Osteoblast (primary cell): ENCODE measurements at regions not wholly inside any gene's neighbourhood (a gene's known extent, or its start where the extent isn't known, plus 50 kb on each side); places are given as distances from the start of the nearest gene placed in this dataset.

Experiments used
- DNase-seq: peaks from one replicate; pipeline ENCODE4 v3.0.0; 2011; ENCODE audit warnings: low spot score, mixed read lengths; ENCODE audit not compliant: insufficient read length; ENCODE audit errors: missing footprints
- H2AFZ ChIP-seq: 2 replicates; pipeline ENCODE4 v1.6.0; 2011; ENCODE audit warnings: mild to moderate bottlenecking, low read length
- H3K27ac ChIP-seq: 2 replicates; pipeline ENCODE4 v1.5.1; 2011; ENCODE audit warnings: mild to moderate bottlenecking, low read depth, low read length, moderate library complexity
- H3K27me3 ChIP-seq: 2 replicates; pipeline ENCODE4 v1.6.0; 2012; ENCODE audit warnings: mild to moderate bottlenecking, control low read depth, inconsistent platforms, low read length, moderate library complexity; ENCODE audit not compliant: insufficient read depth
- H3K36me3 ChIP-seq: 2 replicates; pipeline ENCODE4 v1.5.1; 2011; ENCODE audit warnings: mild to moderate bottlenecking, low read length, control low read depth, moderate library complexity; ENCODE audit not compliant: insufficient read depth
- H3K4me1 ChIP-seq: 2 replicates; pipeline ENCODE4 v1.5.1; 2011; ENCODE audit warnings: mild to moderate bottlenecking, low read length, control low read depth, moderate library complexity; ENCODE audit not compliant: insufficient read depth
- H3K4me2 ChIP-seq: 2 replicates; pipeline ENCODE4 v1.6.0; 2011; ENCODE audit warnings: mild to moderate bottlenecking, low read length; ENCODE audit not compliant: insufficient read depth
- H3K4me3 ChIP-seq: fragments of 200-600 bp; sonication (generic); 3 replicates; pipeline ENCODE4 v1.5.1; 2012; ENCODE audit warnings: mild to moderate bottlenecking, low read length, inconsistent platforms; ENCODE audit not compliant: insufficient read depth
- H3K79me2 ChIP-seq: 2 replicates; pipeline ENCODE4 v1.6.0; 2012; ENCODE audit warnings: mild to moderate bottlenecking, low read length, control low read depth, inconsistent platforms; ENCODE audit not compliant: insufficient read depth
- H3K9me3 ChIP-seq: 2 replicates; pipeline ENCODE4 v1.5.1; 2011; ENCODE audit warnings: low read depth, low read length, control low read depth
- H4K20me1 ChIP-seq: 2 replicates; pipeline ENCODE4 v1.6.0; 2012; ENCODE audit warnings: mild to moderate bottlenecking, low read length, control low read depth; ENCODE audit not compliant: insufficient read depth
- CTCF ChIP-seq: IDR thresholded peaks from 2 replicates; pipeline ENCODE4 v1.5.1; 2011; ENCODE audit warnings: mild to moderate bottlenecking, low read depth, low read length, moderate library complexity; ENCODE audit errors: extremely low read depth

GRCh38 chr12:76193961-76194360 is 109.5 kb upstream of the NAP1L1 start:
- Histone ChIP-seq H3K4me2 (no peak overlapping the region), H3K4me3 (no peak overlapping the region), H3K79me2 (no peaks in the 10 kb centered on the region), H3K27me3 (no peaks in the 10 kb centered on the region), H3K27ac (no peak overlapping the region), H4K20me1 (no peaks in the 10 kb centered on the region), H3K9me3 (no peaks in the 10 kb centered on the region), H3K4me1 (peaks cover 4% of the 10 kb centered on the region), H2AFZ (no peak overlapping the region), H3K36me3 (no peaks in the 10 kb centered on the region)
- DNase-seq: no peak
- no peak for TF ChIP-seq CTCF

- Histone ChIP-seq H3K4me3 (no peak overlapping the region), H3K36me3 (no peaks in the 10 kb centered on the region), H3K79me2 (no peaks in the 10 kb centered on the region), H3K4me2 (no peak overlapping the region), H3K27me3 (no peaks in the 10 kb centered on the region), H3K9me3 (no peaks in the 10 kb centered on the region), H3K27ac (no peak overlapping the region), H2AFZ (no peak overlapping the region), H3K4me1 (peaks cover 3% of the 10 kb centered on the region), H4K20me1 (no peaks in the 10 kb centered on the region)
- no peak for TF ChIP-seq CTCF
- no peak for DNase-seq
Measured at GRCh38 chr12:76192416-76192815, 107.9 kb upstream of the NAP1L1 start.

- no peak for DNase-seq
- Histone ChIP-seq H2AFZ (no peak overlapping the region), H3K4me1 (no peaks in the 10 kb centered on the region), H3K79me2 (no peaks in the 10 kb centered on the region), H3K4me2 (no peak overlapping the region), H3K36me3 (no peaks in the 10 kb centered on the region), H3K27me3 (no peaks in the 10 kb centered on the region), H4K20me1 (no peaks in the 10 kb centered on the region), H3K4me3 (no peak overlapping the region), H3K9me3 (no peaks in the 10 kb centered on the region), H3K27ac (no peak overlapping the region)
- TF ChIP-seq CTCF: no peak
Measured at GRCh38 chr12:76190299-76190698, 105.8 kb upstream of the NAP1L1 start.

GRCh38 chr12:76189851-76190250 is 105.4 kb upstream of the NAP1L1 start:
- no peak overlapping the region for H2AFZ ChIP-seq
- H3K9me3 ChIP-seq: no peaks in the 10 kb centered on the region
- no peak for DNase-seq
- no peak overlapping the region for H3K4me2 ChIP-seq
- no peaks in the 10 kb centered on the region for H3K27me3 ChIP-seq
- H3K4me3 ChIP-seq: no peak overlapping the region
- no peaks in the 10 kb centered on the region for H4K20me1 ChIP-seq
- no peaks in the 10 kb centered on the region for H3K79me2 ChIP-seq
- TF ChIP-seq CTCF: no peak
- H3K36me3 ChIP-seq: no peaks in the 10 kb centered on the region
- H3K27ac ChIP-seq: no peak overlapping the region
- no peaks in the 10 kb centered on the region for H3K4me1 ChIP-seq
